OCI-LY1 (cell line): ENCODE measurements at regions not wholly inside any gene's neighbourhood (a gene's known extent, or its start where the extent isn't known, plus 50 kb on each side); places are given as distances from the start of the nearest gene placed in this dataset.

ENCODE experiments used
- H2AFZ ChIP-seq: fragments of 200-600 bp; sonication (generic), shearing (Covaris generic); 2 replicates; pipeline ENCODE4 v1.6.0; 2014; ENCODE audit warnings: antibody characterized with exemption, mild to moderate bottlenecking, low read length
- H3F3A ChIP-seq: fragments of 200-600 bp; sonication (generic), shearing (Covaris generic); 2 replicates; pipeline ENCODE4 v1.6.0; 2014; ENCODE audit warnings: mild to moderate bottlenecking, antibody characterized with exemption, low read length, moderate library complexity; ENCODE audit not compliant: insufficient read depth
- H3K27ac ChIP-seq: fragments of 200-600 bp; sonication (generic); 2 replicates; pipeline ENCODE4 v1.5.1; 2014; ENCODE audit warnings: low read length, mixed run types, mild to moderate bottlenecking, low read depth; ENCODE audit not compliant: poor library complexity, severe bottlenecking
- H3K27me3 ChIP-seq: fragments of 200-600 bp; sonication (generic); 2 replicates; pipeline ENCODE4 v1.6.0; 2014; ENCODE audit warnings: antibody characterized with exemption, mild to moderate bottlenecking, low read length, moderate library complexity; ENCODE audit not compliant: insufficient read depth
- H3K36me3 ChIP-seq: fragments of 200-600 bp; sonication (generic); 2 replicates; pipeline ENCODE4 v1.6.1; 2014; ENCODE audit warnings: mild to moderate bottlenecking, antibody characterized with exemption, low read length, moderate library complexity, mixed read lengths; ENCODE audit not compliant: insufficient read depth
- H3K4me1 ChIP-seq: fragments of 200-600 bp; sonication (generic); 2 replicates; pipeline ENCODE4 v1.5.1; 2014; ENCODE audit warnings: mild to moderate bottlenecking, low read length, moderate library complexity; ENCODE audit not compliant: insufficient read depth, severe bottlenecking
- H3K4me2 ChIP-seq: fragments of 200-600 bp; sonication (generic), shearing (Covaris generic); 2 replicates; pipeline ENCODE4 v1.6.1; 2014; ENCODE audit warnings: low read length
- H3K4me3 ChIP-seq: fragments of 200-600 bp; sonication (generic); 2 replicates; pipeline ENCODE4 v1.5.1; 2014; ENCODE audit warnings: low read length, low read depth, mild to moderate bottlenecking, mixed read lengths; ENCODE audit not compliant: poor library complexity, severe bottlenecking
- H3K79me2 ChIP-seq: fragments of 200-600 bp; shearing (Covaris generic); 2 replicates; pipeline ENCODE4 v1.6.1; 2016; ENCODE audit warnings: mixed run types, low read length, mixed read lengths; ENCODE audit not compliant: insufficient read depth
- H3K9ac ChIP-seq: fragments of 200-600 bp; sonication (generic), shearing (Covaris generic); 2 replicates; pipeline ENCODE4 v1.6.1; 2014; ENCODE audit warnings: mild to moderate bottlenecking, low read length, mixed read lengths
- H3K9me2 ChIP-seq: fragments of 200-600 bp; sonication (generic), shearing (Covaris generic); 2 replicates; pipeline ENCODE4 v1.6.1; 2014; ENCODE audit warnings: low read depth, mild to moderate bottlenecking, low read length, mixed read lengths
- H3K9me3 ChIP-seq: fragments of 200-600 bp; shearing (Covaris generic); 2 replicates; pipeline ENCODE4 v1.6.1; 2014; ENCODE audit warnings: low read length, mixed read lengths
- H4K20me1 ChIP-seq: fragments of 200-600 bp; sonication (generic), shearing (Covaris generic); 2 replicates; pipeline ENCODE4 v1.6.0; 2016; ENCODE audit warnings: mild to moderate bottlenecking, low read length; ENCODE audit not compliant: insufficient read depth
- CTCF ChIP-seq: fragments of 200-600 bp; sonication (generic), shearing (Covaris generic); IDR thresholded peaks from 2 replicates; pipeline ENCODE4 v1.5.1; 2017; ENCODE audit warnings: mild to moderate bottlenecking, antibody characterized with exemption, low read length, moderate library complexity, mixed read lengths
- EZH2 ChIP-seq: fragments of 200-600 bp; sonication (generic), shearing (Covaris generic); IDR thresholded peaks from 2 replicates; pipeline ENCODE4 v1.8.0; 2017; ENCODE audit warnings: borderline replicate concordance, mixed run types, mild to moderate bottlenecking, antibody characterized with exemption, low read length, moderate library complexity, mixed read lengths

GRCh38 chr13:31452525-31452924 is 252.8 kb downstream of the B3GLCT start:
- Histone ChIP-seq H3K27me3 (no peaks in the 10 kb centered on the region), H3K27ac (no peak overlapping the region), H3K9ac (no peak overlapping the region), H3F3A (no peaks in the 10 kb centered on the region), H4K20me1 (no peaks in the 10 kb centered on the region), H3K4me2 (no peak overlapping the region), H3K4me1 (no peaks in the 10 kb centered on the region), H3K9me3 (no peaks in the 10 kb centered on the region), H2AFZ (no peak overlapping the region), H3K9me2 (no peaks in the 10 kb centered on the region), H3K4me3 (no peak overlapping the region), H3K79me2 (no peaks in the 10 kb centered on the region), H3K36me3 (no peaks in the 10 kb centered on the region)
- TF ChIP-seq CTCF (no peak), EZH2 (no peak)

GRCh38 chr13:31455581-31455980 is 255.8 kb downstream of the B3GLCT start:
- Histone ChIP-seq H3K4me3 (no peak overlapping the region), H3K4me2 (no peak overlapping the region), H3K9me3 (no peaks in the 10 kb centered on the region), H3K27ac (no peak overlapping the region), H2AFZ (no peak overlapping the region), H3F3A (no peaks in the 10 kb centered on the region), H3K4me1 (no peaks in the 10 kb centered on the region), H3K27me3 (no peaks in the 10 kb centered on the region), H3K9me2 (no peaks in the 10 kb centered on the region), H3K79me2 (no peaks in the 10 kb centered on the region), H4K20me1 (no peaks in the 10 kb centered on the region), H3K9ac (no peak overlapping the region), H3K36me3 (no peaks in the 10 kb centered on the region)
- TF ChIP-seq CTCF (no peak), EZH2 (no peak)

- H2AFZ ChIP-seq, result no peak overlapping the region
- H3K36me3 ChIP-seq, result no peaks in the 10 kb centered on the region
- no peaks in the 10 kb centered on the region for H4K20me1 ChIP-seq
- no peaks in the 10 kb centered on the region for H3F3A ChIP-seq
- no peaks in the 10 kb centered on the region for H3K9me2 ChIP-seq
- H3K79me2 ChIP-seq, result no peaks in the 10 kb centered on the region
- no peak overlapping the region for H3K9ac ChIP-seq
- H3K4me3 ChIP-seq, result no peak overlapping the region
- TF ChIP-seq EZH2, result no peak
- TF ChIP-seq CTCF, result no peak
- H3K4me2 ChIP-seq, result no peak overlapping the region
- no peaks in the 10 kb centered on the region for H3K9me3 ChIP-seq
- H3K27ac ChIP-seq, result no peak overlapping the region
- H3K4me1 ChIP-seq, result no peaks in the 10 kb centered on the region
- no peaks in the 10 kb centered on the region for H3K27me3 ChIP-seq
Measured at GRCh38 chr13:31456056-31456455, 256.3 kb downstream of the B3GLCT start.
